ENCODE measurements at regions not wholly inside any gene's neighbourhood (a gene's known extent, or its start where the extent isn't known, plus 50 kb on each side); places are given as distances from the start of the nearest gene placed in this dataset.
"Not testable (repeated sequence)": the region's sequence is repeated elsewhere in the genome, so short reads cannot be mapped to it uniquely, and the experiment has no call there.

- no peak for DNase-seq (ENCODE audit: low read depth)
Observed at GRCh38 chr20:6715401-6715941, 52.0 kb upstream of the BMP2 start.

- no peak for DNase-seq (ENCODE audit: low read depth)
Observed at GRCh38 chr20:6714279-6714711, 53.2 kb upstream of the BMP2 start.

GRCh38 chr20:6711951-6712649 is 55.4 kb upstream of the BMP2 start:
- no peak for DNase-seq (ENCODE audit: low read depth)

GRCh38 chr20:6709910-6710595 is 57.4 kb upstream of the BMP2 start:
- DNase-seq (ENCODE audit: low read depth), result no peak

- peak; percentile 19 for DNase-seq (ENCODE audit: low read depth)
Observed at GRCh38 chr20:6708010-6708409, 59.5 kb upstream of the BMP2 start.

DNA sequence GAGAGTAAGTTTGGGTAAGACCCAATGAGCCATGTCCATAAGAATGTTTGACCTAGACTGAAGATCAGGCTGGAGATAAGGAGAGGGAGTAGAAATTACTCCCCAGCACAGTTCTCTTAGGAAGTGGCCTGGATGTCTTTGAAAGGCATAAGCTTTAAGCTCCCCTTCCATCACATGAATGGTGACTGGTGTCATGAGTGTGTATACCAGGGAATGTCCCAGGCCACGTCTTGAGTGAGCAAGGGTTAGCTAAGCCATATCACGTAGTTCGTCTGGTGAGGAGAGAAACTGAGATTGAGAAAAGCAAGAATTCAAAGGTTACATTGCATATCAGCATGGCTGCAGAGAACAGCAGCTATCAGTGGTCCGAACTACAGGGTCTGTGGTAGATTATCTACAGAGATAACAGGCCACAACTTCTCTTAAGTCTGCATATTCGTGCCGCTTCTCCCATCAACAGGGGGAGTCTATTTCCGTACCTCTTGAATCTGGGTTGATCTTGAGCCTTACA is 60.1 kb upstream of the BMP2 start:
- no peak for DNase-seq (ENCODE audit: low read depth)

DNA sequence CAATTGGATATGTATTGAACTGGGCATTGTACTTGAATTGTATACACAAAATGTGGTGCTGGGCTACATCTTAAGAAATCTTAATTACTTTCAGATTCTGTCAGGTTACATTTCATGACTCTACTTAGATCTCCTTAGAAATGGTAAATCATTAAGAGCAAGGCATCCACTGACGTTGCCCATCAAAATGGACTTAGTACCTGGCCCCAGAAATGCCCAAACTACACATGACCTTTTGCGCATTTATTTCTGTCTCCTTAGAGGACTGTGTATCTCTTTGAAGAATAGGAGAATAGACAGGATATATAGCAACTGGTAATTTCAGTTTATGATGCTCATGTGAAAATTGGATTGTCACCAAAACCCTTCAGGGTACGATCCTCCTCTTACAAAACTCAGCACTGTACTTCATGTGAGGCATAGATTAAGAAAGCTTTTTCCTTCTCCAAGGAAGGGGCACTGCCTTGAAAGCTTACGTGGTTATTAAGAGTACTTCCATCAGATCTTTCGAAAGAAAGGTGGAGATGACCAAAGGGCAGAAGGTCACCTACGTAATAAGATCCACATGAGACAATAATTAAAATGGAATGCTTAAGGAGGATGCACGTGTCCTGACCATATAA is 61.4 kb upstream of the BMP2 start:
- no peak for DNase-seq (ENCODE audit: low read depth)

DNA sequence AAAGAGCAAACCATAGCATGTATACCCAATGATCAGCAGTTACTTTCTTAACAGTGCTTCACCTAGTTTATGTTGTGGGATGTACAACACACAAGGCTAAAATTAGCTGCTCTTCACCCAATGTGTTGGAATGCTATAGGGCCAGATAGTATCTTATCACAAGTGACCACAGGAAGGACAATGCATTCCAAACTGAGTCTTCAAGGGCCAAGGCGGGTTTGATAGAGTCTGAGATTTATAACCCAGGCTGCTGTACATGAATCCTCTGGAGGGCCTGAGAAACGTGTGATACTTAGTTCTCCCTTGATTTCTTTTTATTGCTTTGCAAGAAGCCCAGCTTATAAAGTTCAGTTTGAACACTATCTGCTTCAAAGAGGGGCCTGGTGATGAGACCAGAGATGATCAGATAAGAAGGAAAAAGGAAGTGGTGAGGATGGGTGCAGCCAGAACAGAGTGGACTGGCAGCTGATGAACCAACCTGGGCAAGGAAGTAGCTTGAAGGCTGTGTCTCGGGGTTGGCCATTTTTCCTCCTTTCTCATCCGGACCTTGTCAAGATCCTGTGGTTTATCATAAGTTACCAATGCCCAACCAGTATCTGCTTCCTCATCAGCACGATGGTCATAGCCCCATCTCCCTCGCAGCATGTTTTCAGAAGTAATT is 62.2 kb upstream of the BMP2 start:
- no peak for DNase-seq (ENCODE audit: low read depth)

- peak; percentile 40 for DNase-seq (ENCODE audit: low read depth)
Observed at GRCh38 chr20:6704132-6704861, 63.2 kb upstream of the BMP2 start.

DNA sequence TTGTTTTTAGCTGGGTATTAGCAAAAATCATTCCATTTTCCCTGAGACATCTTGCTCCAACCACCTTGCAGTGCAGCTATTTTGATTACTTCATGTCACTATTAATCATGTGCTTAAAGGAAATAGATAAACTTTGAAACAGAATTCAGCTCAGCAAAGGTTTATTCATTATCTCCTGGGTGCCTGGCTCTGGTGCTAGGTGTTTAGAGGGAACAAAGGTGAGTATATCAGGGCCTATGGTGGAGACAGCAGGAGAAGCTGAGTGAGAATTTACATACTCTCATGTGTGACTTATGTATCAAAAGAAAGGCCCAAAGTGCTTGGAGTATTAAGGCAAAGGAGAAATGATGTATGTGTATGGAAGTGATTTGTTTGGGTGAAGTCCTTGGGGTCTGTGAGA is 63.8 kb upstream of the BMP2 start:
- DNase-seq (ENCODE audit: low read depth), result no peak

- DNase-seq (ENCODE audit: low read depth), result no peak
Observed at GRCh38 chr20:6703047-6703446, 64.4 kb upstream of the BMP2 start.

- DNase-seq (ENCODE audit: low read depth), result no peak
Observed at GRCh38 chr20:6702144-6702543, 65.3 kb upstream of the BMP2 start.

DNA sequence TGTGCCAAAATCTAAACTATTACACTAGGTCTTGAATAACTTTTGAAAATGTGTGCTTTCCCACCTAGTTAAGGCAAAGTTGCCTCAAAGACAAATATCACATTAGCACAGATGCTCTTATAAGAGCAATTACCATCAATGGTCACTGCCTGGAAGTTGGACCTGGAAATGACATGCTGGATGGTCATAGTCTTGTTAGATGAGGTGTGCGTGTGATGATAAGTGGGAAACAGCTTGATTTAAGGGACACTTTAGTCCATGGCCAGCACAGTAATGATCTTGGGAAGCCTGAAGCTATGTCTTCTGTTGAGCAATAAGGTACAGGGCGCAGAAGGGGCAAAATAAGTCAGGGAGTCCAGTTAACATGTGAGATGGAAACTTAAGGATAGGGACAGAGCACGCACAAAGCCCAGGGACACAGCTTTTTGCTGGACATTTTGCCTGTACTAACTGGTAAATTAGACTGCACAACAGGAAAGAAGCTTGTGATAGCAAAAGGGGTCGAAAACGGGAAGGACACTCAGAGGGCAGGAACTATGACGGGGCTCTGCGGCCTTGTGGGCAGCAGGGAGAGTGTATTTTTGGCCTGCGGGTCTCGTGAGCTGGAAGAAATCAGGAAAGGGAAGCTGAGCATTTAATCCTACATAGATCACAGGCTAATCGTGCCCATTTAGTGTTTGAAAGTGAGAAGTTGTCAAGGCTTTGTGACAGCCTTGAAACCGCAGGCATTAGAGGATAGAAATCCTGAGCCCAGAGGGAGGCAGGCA is 66.7 kb upstream of the BMP2 start:
- no peak for DNase-seq (ENCODE audit: low read depth)

GRCh38 chr20:6699921-6700562 is 67.4 kb upstream of the BMP2 start:
- no peak for DNase-seq (ENCODE audit: low read depth)

DNA sequence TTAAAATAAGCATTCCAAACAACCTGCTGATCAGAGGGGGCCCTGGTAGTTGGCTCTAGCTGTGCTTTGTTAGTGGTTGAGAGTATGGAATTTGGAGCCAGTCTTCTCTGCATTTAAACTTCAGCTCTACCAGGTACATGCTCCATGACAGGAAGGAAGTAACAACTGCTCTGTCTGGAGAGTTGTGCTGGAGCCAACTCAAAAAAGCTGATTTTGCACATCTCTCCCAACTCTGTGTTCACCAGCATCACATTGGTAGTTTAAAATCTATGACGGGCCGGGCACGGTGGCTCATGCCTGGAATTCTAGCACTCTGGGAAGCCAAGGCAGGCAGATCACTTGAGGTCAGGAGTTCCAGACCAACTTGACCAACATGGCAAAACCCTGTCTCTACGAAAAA is 68.8 kb upstream of the BMP2 start:
- DNase-seq (ENCODE audit: low read depth), result no peak

DNA sequence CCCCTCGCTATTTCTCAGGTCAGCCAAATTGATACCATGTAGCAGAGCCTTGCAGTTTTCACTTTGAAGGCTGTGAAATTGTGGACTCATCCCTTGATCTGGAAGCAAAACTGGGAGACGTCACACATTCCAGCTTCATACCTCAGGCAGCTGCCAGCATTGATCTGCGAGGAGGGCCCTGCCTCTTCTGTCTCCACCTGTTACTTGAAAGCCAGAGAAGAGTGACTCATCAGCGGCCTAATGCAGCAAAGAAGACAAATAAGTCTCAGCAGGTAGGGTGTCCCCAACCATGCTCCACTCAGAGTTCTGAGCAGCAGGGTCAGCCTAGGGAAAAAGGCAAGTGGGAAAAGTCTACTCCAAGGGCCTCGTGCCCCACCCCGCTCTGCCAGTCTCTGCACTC is 69.4 kb upstream of the BMP2 start:
- no peak for DNase-seq (ENCODE audit: low read depth)

GRCh38 chr20:6697228-6697972 is 70.1 kb upstream of the BMP2 start:
- no peak for DNase-seq (ENCODE audit: low read depth)

DNA sequence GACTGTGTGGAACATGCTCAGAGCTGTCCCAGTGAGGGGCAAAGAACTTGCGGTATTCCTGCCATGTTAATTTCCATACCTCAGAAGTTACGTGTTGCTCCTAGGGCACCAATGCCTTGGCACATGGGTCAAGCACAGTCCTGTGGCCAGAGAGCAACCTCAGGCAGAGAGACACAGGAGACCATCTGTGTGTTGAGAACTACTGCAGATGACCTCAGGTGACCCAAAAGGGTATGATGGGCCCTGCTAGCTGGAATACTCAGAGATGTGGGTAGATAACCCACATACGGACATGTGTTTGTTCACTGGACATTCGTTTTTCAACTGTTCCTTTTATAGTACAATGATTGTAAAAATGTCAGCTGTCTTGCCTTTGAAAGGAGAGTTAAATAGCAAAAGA is 71.5 kb upstream of the BMP2 start:
- no peak for DNase-seq (ENCODE audit: low read depth)

- DNase-seq (ENCODE audit: low read depth), result not testable (repeated sequence)
Observed at GRCh38 chr20:6693808-6694198, 73.7 kb upstream of the BMP2 start.

All from GM04504 (cell line).